HEK293 (cell line): ENCODE measurements at regions not wholly inside any gene's neighbourhood (a gene's known extent, or its start where the extent isn't known, plus 50 kb on each side); places are given as distances from the start of the nearest gene placed in this dataset.

ENCODE experiments used
- CTCF ChIA-PET: fragments of 350-600 bp; formaldehyde crosslinking; extraction: SDS; loops from one replicate; lab custom pipeline; 2021; ENCODE audit warnings: antibody characterized with exemption; lab: Yijun Ruan, JAX
- POLR2A ChIA-PET: fragments of 300-600 bp; formaldehyde crosslinking; extraction: SDS; loops from one replicate; lab custom pipeline; 2020; ENCODE audit warnings: antibody characterized with exemption, inconsistent platforms; lab: Yijun Ruan, JAX
- H3K27ac ChIP-seq: fragments of 200-500 bp; sonication (Bioruptor generic); 2 replicates; pipeline ENCODE4 v1.5.1; 2014; ENCODE audit warnings: low read depth, low read length, control low read depth, inconsistent platforms; ENCODE audit errors: extremely low read depth
- H3K36me3 ChIP-seq, 2 experiments: fragments of 200-500 bp in 1 of 2; sonication (Bioruptor generic) in 1 of 2; 1 replicate in 1 of 2; 2 replicates in 1 of 2; pipeline ENCODE4 v1.5.1; 2014 to 2017; ENCODE audit warnings: inconsistent platforms in 2 of 2, low read length in 2 of 2; ENCODE audit not compliant: control insufficient read depth in 2 of 2, insufficient read depth in 1 of 2
- H3K4me1 ChIP-seq: fragments of 200-500 bp; sonication (Bioruptor generic); 2 replicates; pipeline ENCODE4 v1.5.1; 2014; ENCODE audit warnings: mild to moderate bottlenecking, low read length, inconsistent platforms; ENCODE audit not compliant: control insufficient read depth, insufficient read depth
- H3K4me3 ChIP-seq: 2 replicates; pipeline ENCODE4 v1.5.1; 2011; ENCODE audit warnings: low read depth, mild to moderate bottlenecking, control low read depth, low read length, moderate library complexity
- H3K9me3 ChIP-seq: fragments of 200-500 bp; sonication (Bioruptor generic); 2 replicates; pipeline ENCODE4 v1.5.1; 2014; ENCODE audit warnings: low read depth, low read length, inconsistent platforms; ENCODE audit not compliant: control insufficient read depth, insufficient read depth
- GFI1B ChIP-seq: fragments of 450-650 bp; formaldehyde crosslinking; IDR thresholded peaks from 2 replicates; pipeline ENCODE4 v1.5.1; 2016; ENCODE audit warnings: missing biosample characterization, missing genetic modification characterization
- KLF17 ChIP-seq: fragments of 450-650 bp; formaldehyde crosslinking; IDR thresholded peaks from 2 replicates; pipeline ENCODE4 v1.5.1; 2016; ENCODE audit warnings: missing biosample characterization, missing genetic modification characterization
- MZF1 ChIP-seq: fragments of 450-650 bp; formaldehyde crosslinking; IDR thresholded peaks from 2 replicates; pipeline ENCODE4 v1.5.1; 2017; ENCODE audit warnings: missing biosample characterization, missing genetic modification characterization, borderline replicate concordance
- REST ChIP-seq: fragments of 450-650 bp; formaldehyde crosslinking; IDR thresholded peaks from 2 replicates; pipeline ENCODE4 v1.5.1; 2016; ENCODE audit warnings: missing biosample characterization, missing genetic modification characterization
- TCF7L2 ChIP-seq: IDR thresholded peaks from 2 replicates; pipeline ENCODE4 v1.6.1; 2011; ENCODE audit warnings: low read depth, mild to moderate bottlenecking, inconsistent platforms, low read length, moderate library complexity, borderline replicate concordance
- YY2 ChIP-seq: fragments of 450-650 bp; formaldehyde crosslinking; IDR thresholded peaks from 2 replicates; pipeline ENCODE4 v1.5.1; 2016; ENCODE audit warnings: missing biosample characterization, missing genetic modification characterization
- ZBTB20 ChIP-seq: fragments of 450-650 bp; formaldehyde crosslinking; IDR thresholded peaks from 2 replicates; pipeline ENCODE4 v1.5.1; 2016; ENCODE audit warnings: missing biosample characterization, missing genetic modification characterization
- ZFHX2 ChIP-seq: fragments of 450-650 bp; formaldehyde crosslinking; conservative IDR thresholded peaks from 2 replicates; pipeline ENCODE4 v1.5.1; 2016; ENCODE audit warnings: missing biosample characterization, missing genetic modification characterization
- ZNF133 ChIP-seq: fragments of 450-650 bp; formaldehyde crosslinking; IDR thresholded peaks from 2 replicates; pipeline ENCODE4 v1.5.1; 2016; ENCODE audit warnings: missing biosample characterization, missing genetic modification characterization
- ZNF211 ChIP-seq: fragments of 450-650 bp; formaldehyde crosslinking; IDR thresholded peaks from 2 replicates; pipeline ENCODE4 v1.5.1; 2016; ENCODE audit warnings: low read depth, missing biosample characterization, missing genetic modification characterization
- ZNF221 ChIP-seq: fragments of 450-650 bp; formaldehyde crosslinking; IDR thresholded peaks from 2 replicates; pipeline ENCODE4 v1.5.1; 2017; ENCODE audit warnings: missing biosample characterization, missing genetic modification characterization, borderline replicate concordance
- ZNF26 ChIP-seq: fragments of 450-650 bp; formaldehyde crosslinking; IDR thresholded peaks from 2 replicates; pipeline ENCODE4 v1.5.1; 2016; ENCODE audit warnings: missing biosample characterization, missing genetic modification characterization
- ZNF266 ChIP-seq: fragments of 450-650 bp; formaldehyde crosslinking; IDR thresholded peaks from 2 replicates; pipeline ENCODE4 v1.5.1; 2016; ENCODE audit warnings: missing biosample characterization, missing genetic modification characterization, low read depth
- ZNF510 ChIP-seq: fragments of 450-650 bp; formaldehyde crosslinking; IDR thresholded peaks from 2 replicates; pipeline ENCODE4 v1.5.1; 2018; ENCODE audit warnings: mild to moderate bottlenecking, missing genetic modification characterization, missing biosample characterization; ENCODE audit not compliant: insufficient replicate concordance
- ZNF548 ChIP-seq: fragments of 450-650 bp; formaldehyde crosslinking; IDR thresholded peaks from 2 replicates; pipeline ENCODE4 v1.5.1; 2016; ENCODE audit warnings: missing biosample characterization, missing genetic modification characterization
- ZNF621 ChIP-seq: fragments of 450-650 bp; formaldehyde crosslinking; IDR thresholded peaks from 2 replicates; pipeline ENCODE4 v1.5.1; 2017; ENCODE audit warnings: missing biosample characterization, missing genetic modification characterization
- ZNF623 ChIP-seq: fragments of 450-650 bp; formaldehyde crosslinking; IDR thresholded peaks from 2 replicates; pipeline ENCODE4 v1.5.1; 2016; ENCODE audit warnings: missing biosample characterization, missing genetic modification characterization
- ZNF664 ChIP-seq: fragments of 450-650 bp; formaldehyde crosslinking; IDR thresholded peaks from 2 replicates; pipeline ENCODE4 v1.5.1; 2016; ENCODE audit warnings: missing biosample characterization, missing genetic modification characterization
- ZNF677 ChIP-seq: fragments of 450-650 bp; IDR thresholded peaks from 2 replicates; pipeline ENCODE4 v1.5.0; 2018; ENCODE audit warnings: missing biosample characterization, mild to moderate bottlenecking, missing genetic modification characterization, moderate library complexity
- ZNF701 ChIP-seq: fragments of 450-650 bp; formaldehyde crosslinking; IDR thresholded peaks from 2 replicates; pipeline ENCODE4 v1.5.1; 2016; ENCODE audit warnings: missing biosample characterization, missing genetic modification characterization
- ZNF707 ChIP-seq: fragments of 450-650 bp; formaldehyde crosslinking; IDR thresholded peaks from 2 replicates; pipeline ENCODE4 v1.5.1; 2016; ENCODE audit warnings: missing biosample characterization, missing genetic modification characterization
- TF ChIP-seq, protein P1 (sequence below): fragments of 450-650 bp; formaldehyde crosslinking; IDR thresholded peaks from 2 replicates; pipeline ENCODE4; 2016; ENCODE audit warnings: missing biosample characterization, missing genetic modification characterization
- TF ChIP-seq, protein P2 (sequence below): fragments of 450-650 bp; formaldehyde crosslinking; IDR thresholded peaks from 2 replicates; pipeline ENCODE4 v1.5.1; 2016; ENCODE audit warnings: missing biosample characterization, missing genetic modification characterization, borderline replicate concordance
- TF ChIP-seq, protein P3 (sequence below): IDR thresholded peaks from 2 replicates; pipeline ENCODE4 v1.6.1; 2011; ENCODE audit warnings: mild to moderate bottlenecking, low read depth, low read length, borderline replicate concordance
- TF ChIP-seq, protein P4 (sequence below): fragments of 450-650 bp; formaldehyde crosslinking; IDR thresholded peaks from 2 replicates; pipeline ENCODE4 v1.5.1; 2016; ENCODE audit warnings: missing biosample characterization, missing genetic modification characterization

GRCh38 chr4:45079616-45080015 is 353.3 kb upstream of the GNPDA2 start:
- no peaks in the 10 kb centered on the region for H3K4me1 ChIP-seq
- ChIA-PET CTCF (interaction anchor here (0.6 kb wide), 1 partner anchor 517 kb away, joined by 3 read pairs; no protein-coding TSS in a partner anchor), POLR2A (no interaction called here)
- H3K9me3 ChIP-seq = no peaks in the 10 kb centered on the region
- H3K4me3 ChIP-seq = no peak overlapping the region
- no peaks in the 10 kb centered on the region for H3K36me3 ChIP-seq
- TF ChIP-seq TCF7L2 = no peak
- no peak for TF ChIP-seq ZNF623 (tag by site-specific recombination)
- TF ChIP-seq ZNF664 (tag by site-specific recombination) = no peak
- no peak for TF ChIP-seq ZNF701 (tag by site-specific recombination)
- no peak for TF ChIP-seq ZNF707 (tag by site-specific recombination)
- TF ChIP-seq REST = no peak
- TF ChIP-seq ZNF548 = no peak
- TF ChIP-seq ZNF26 = no peak
- no peak for TF ChIP-seq ZNF621 (tag by site-specific recombination)
- no peak for TF ChIP-seq KLF17 (tag by site-specific recombination)
- TF ChIP-seq ZNF266 (tag by site-specific recombination) = no peak
- TF ChIP-seq ZFHX2 (tag by site-specific recombination) = no peak
- TF ChIP-seq ZNF133 (tag by site-specific recombination) = no peak
- no peak for TF ChIP-seq ZNF510 (tag by site-specific recombination)
- no peak for TF ChIP-seq ZNF211
- H3K27ac ChIP-seq = no peak overlapping the region

DNA sequence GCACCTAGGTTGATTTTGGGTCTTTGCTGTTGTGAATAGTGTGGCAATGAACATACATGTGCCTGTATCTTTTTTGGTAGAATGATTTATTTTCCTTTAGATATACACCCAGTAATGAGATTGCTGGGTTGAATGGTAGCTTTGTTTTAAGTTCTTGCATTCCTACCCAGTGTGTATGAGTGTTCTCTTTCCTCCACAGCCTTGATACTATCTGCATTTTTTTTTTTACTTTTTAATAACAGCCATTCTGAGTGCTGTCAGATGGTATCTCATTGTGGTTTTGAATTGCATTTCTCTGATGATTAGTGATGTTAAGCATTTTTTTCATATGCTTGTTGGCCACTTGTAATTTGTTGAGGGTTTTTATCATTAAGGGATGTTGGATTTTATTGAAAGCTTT is 351.8 kb upstream of the GNPDA2 start:
- Histone ChIP-seq H3K9me3 (no peaks in the 10 kb centered on the region), H3K4me1 (no peaks in the 10 kb centered on the region), H3K36me3 (no peaks in the 10 kb centered on the region), H3K27ac (no peak overlapping the region), H3K4me3 (no peak overlapping the region)
- POLR2A ChIA-PET = no interaction called here
- CTCF ChIA-PET = no interaction called here
- no peak for TF ChIP-seq ZNF677 (tag by site-specific recombination)
- TF ChIP-seq ZBTB20 (tag by site-specific recombination) = no peak
- no peak for TF ChIP-seq YY2 (tag by site-specific recombination)
- TF ChIP-seq, protein P1, sequence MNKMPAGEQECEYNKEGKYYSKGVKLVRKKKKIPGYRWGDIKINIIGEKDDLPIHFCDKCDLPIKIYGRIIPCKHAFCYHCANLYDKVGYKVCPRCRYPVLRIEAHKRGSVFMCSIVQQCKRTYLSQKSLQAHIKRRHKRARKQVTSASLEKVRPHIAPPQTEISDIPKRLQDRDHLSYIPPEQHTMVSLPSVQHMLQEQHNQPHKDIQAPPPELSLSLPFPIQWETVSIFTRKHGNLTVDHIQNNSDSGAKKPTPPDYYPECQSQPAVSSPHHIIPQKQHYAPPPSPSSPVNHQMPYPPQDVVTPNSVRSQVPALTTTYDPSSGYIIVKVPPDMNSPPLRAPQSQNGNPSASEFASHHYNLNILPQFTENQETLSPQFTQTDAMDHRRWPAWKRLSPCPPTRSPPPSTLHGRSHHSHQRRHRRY (tag by site-specific recombination) = no peak
- no peak for TF ChIP-seq GFI1B (tag by site-specific recombination)
- no peak for TF ChIP-seq ZNF221 (tag by site-specific recombination)
- TF ChIP-seq, protein P2, sequence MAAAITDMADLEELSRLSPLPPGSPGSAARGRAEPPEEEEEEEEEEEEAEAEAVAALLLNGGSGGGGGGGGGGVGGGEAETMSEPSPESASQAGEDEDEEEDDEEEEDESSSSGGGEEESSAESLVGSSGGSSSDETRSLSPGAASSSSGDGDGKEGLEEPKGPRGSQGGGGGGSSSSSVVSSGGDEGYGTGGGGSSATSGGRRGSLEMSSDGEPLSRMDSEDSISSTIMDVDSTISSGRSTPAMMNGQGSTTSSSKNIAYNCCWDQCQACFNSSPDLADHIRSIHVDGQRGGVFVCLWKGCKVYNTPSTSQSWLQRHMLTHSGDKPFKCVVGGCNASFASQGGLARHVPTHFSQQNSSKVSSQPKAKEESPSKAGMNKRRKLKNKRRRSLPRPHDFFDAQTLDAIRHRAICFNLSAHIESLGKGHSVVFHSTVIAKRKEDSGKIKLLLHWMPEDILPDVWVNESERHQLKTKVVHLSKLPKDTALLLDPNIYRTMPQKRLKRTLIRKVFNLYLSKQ (tag by site-specific recombination) = no peak
- TF ChIP-seq MZF1 (tag by site-specific recombination) = no peak
- TF ChIP-seq, protein P3, sequence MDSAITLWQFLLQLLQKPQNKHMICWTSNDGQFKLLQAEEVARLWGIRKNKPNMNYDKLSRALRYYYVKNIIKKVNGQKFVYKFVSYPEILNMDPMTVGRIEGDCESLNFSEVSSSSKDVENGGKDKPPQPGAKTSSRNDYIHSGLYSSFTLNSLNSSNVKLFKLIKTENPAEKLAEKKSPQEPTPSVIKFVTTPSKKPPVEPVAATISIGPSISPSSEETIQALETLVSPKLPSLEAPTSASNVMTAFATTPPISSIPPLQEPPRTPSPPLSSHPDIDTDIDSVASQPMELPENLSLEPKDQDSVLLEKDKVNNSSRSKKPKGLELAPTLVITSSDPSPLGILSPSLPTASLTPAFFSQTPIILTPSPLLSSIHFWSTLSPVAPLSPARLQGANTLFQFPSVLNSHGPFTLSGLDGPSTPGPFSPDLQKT = no peak
- TF ChIP-seq, protein P4, sequence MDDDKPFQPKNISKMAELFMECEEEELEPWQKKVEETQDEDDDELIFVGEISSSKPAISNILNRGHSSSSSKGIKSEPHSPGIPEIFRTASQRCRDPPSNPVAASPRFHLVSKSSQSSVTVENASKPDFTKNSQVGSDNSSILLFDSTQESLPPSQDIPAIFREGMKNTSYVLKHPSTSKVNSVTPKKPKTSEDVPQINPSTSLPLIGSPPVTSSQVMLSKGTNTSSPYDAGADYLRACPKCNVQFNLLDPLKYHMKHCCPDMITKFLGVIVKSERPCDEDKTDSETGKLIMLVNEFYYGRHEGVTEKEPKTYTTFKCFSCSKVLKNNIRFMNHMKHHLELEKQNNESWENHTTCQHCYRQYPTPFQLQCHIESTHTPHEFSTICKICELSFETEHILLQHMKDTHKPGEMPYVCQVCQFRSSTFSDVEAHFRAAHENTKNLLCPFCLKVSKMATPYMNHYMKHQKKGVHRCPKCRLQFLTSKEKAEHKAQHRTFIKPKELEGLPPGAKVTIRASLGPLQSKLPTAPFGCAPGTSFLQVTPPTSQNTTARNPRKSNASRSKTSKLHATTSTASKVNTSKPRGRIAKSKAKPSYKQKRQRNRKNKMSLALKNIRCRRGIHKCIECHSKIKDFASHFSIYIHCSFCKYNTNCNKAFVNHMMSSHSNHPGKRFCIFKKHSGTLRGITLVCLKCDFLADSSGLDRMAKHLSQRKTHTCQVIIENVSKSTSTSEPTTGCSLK (tag by site-specific recombination) = no peak
